LNCaP clone FGC (cell line): ENCODE measurements at regions not wholly inside any gene's neighbourhood (a gene's known extent, or its start where the extent isn't known, plus 50 kb on each side); places are given as distances from the start of the nearest gene placed in this dataset.
"Not testable (repeated sequence)": the region's sequence is repeated elsewhere in the genome, so short reads cannot be mapped to it uniquely, and the experiment has no call there.

Experiments
- DNase-seq: peaks from one replicate; pipeline ENCODE4 v3.0.0-alpha.2; 2011; ENCODE audit warnings: low read depth
- H3K4me3 ChIP-seq: 2 replicates; pipeline ENCODE4 v1.5.1; 2011; ENCODE audit warnings: mild to moderate bottlenecking, low read depth, low read length, control low read depth
- CTCF ChIP-seq: IDR thresholded peaks from 2 replicates; pipeline ENCODE4 v1.5.1; 2012; ENCODE audit warnings: mild to moderate bottlenecking; ENCODE audit not compliant: control insufficient read depth, insufficient read depth; ENCODE audit errors: extremely low read depth

- TF ChIP-seq CTCF = no peak
- DNase-seq = no peak
- no peak overlapping the region for H3K4me3 ChIP-seq
Observed at GRCh38 chr1:104235141-104235540, 485.4 kb downstream of the AMY1C start.

GRCh38 chr1:104238991-104239390 lies 489.3 kb downstream of the AMY1C start:
- no peak overlapping the region for H3K4me3 ChIP-seq
- DNase-seq = no peak
- TF ChIP-seq CTCF = no peak

- no peak for DNase-seq
- TF ChIP-seq CTCF = no peak
- H3K4me3 ChIP-seq = no peak overlapping the region
Observed at GRCh38 chr1:104248385-104248784, 498.7 kb downstream of the AMY1C start.

DNA sequence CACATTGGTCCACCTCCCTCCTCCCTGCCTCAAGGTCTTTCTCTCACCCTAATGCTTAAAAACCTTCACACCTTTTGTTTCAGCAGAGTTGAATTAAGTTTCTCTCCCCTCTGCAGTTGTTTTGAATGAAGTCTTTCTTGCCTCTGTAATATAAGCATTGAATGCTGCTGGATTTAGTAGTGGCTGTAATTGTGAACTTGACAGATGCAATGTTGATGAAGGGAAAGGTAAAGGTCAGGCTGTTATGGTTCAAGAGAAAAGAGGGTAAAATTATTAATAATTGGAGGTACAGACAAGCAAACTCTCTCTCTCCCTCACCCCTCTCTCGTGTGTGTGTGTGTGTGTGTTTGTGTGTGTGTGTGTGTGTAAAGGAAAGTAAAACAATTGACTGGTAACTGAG lies 509.8 kb downstream of the AMY1C start:
- no peak overlapping the region for H3K4me3 ChIP-seq
- no peak for DNase-seq
- TF ChIP-seq CTCF = no peak

DNA sequence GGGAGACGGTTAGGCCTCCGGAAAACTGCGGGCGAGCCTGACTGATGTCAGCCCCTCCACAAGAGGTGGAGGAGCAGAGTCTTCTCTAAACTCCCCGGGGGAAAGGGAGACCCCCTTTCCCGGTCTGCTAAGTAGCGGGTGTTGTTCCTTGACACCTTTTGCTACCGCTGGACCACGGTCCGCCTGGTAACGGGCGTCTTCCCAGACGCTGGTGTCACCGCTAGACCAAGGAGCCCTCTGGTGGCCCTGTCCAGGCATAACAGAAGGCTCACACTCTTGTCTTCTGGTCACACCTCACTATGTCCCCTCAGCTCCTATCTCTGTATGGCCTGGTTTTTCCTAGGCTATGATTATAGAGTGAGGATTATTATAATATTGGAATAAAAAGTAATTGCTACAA lies 513.4 kb downstream of the AMY1C start:
- H3K4me3 ChIP-seq, DNase-seq: not testable (repeated sequence)
- TF ChIP-seq CTCF = 0 out of 2 replicates have a peak, but pooled peaks have one; percentile 9

DNA sequence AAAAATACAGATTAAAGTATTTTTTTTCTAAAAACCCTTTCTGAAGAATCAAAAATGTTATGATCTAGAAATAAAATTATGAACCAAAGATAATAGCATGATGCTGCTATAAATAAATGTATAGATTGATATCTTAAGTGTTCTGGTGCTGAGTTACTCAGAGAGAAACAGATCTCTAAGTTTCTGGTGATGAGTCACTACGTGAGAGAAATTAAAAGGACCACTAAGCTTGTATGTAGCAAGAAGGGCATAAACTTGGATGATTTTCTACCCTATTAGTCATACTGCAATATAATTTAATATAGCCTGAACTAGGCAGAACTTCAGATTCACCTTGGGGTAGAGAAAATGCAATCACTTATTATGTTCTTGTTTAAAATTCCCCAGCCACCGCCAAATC lies 514.8 kb downstream of the AMY1C start:
- H3K4me3 ChIP-seq = no peak overlapping the region
- TF ChIP-seq CTCF = no peak
- no peak for DNase-seq

- H3K4me3 ChIP-seq = no peak overlapping the region
- no peak for TF ChIP-seq CTCF
- no peak for DNase-seq
Observed at GRCh38 chr1:104265163-104265562, 515.5 kb downstream of the AMY1C start.
